Parathyroid adenoma (tissue), 2 donors: ENCODE measurements at regions not wholly inside any gene's neighbourhood (a gene's known extent, or its start where the extent isn't known, plus 50 kb on each side); places are given as distances from the start of the nearest gene placed in this dataset.

Source experiments
- H2AFZ ChIP-seq: fragments of 300-600 bp; sonication (generic); one replicate; pipeline ENCODE4 v1.7.0; 2017; ENCODE audit warnings: antibody characterized with exemption, mild to moderate bottlenecking
- H3K27ac ChIP-seq: fragments of 300-600 bp; sonication (generic); one replicate; pipeline ENCODE4 v1.7.0; 2017
- H3K27me3 ChIP-seq: fragments of 300-600 bp; sonication (generic); one replicate; pipeline ENCODE4 v1.7.0; 2017; ENCODE audit warnings: low read length; ENCODE audit not compliant: control insufficient read depth, insufficient read depth
- H3K36me3 ChIP-seq: fragments of 300-600 bp; sonication (generic); one replicate; pipeline ENCODE4 v1.7.0; 2017; ENCODE audit warnings: low read length; ENCODE audit not compliant: control insufficient read depth, insufficient read depth
- H3K4me1 ChIP-seq: fragments of 300-600 bp; sonication (generic); one replicate; pipeline ENCODE4 v1.7.0; 2017; ENCODE audit warnings: control low read depth
- H3K4me2 ChIP-seq: fragments of 300-600 bp; sonication (generic); one replicate; pipeline ENCODE4 v1.7.0; 2017; ENCODE audit warnings: low read length
- H3K4me3 ChIP-seq: fragments of 300-600 bp; sonication (generic); one replicate; pipeline ENCODE4 v1.7.0; 2017; ENCODE audit warnings: low read depth, low read length
- H3K79me2 ChIP-seq: fragments of 300-600 bp; sonication (generic); one replicate; pipeline ENCODE4 v1.7.0; 2017; ENCODE audit warnings: control low read depth
- H3K9ac ChIP-seq: fragments of 300-600 bp; sonication (generic); one replicate; pipeline ENCODE4 v1.7.0; 2017; ENCODE audit warnings: mild to moderate bottlenecking
- H3K9me3 ChIP-seq: fragments of 300-600 bp; sonication (generic); one replicate; pipeline ENCODE4 v1.7.0; 2017; ENCODE audit warnings: low read length; ENCODE audit not compliant: control insufficient read depth
- CTCF ChIP-seq: fragments of 300-600 bp; sonication (generic); IDR thresholded peaks from one replicate; pipeline ENCODE4 v1.7.0; 2017; ENCODE audit warnings: antibody characterized with exemption, mild to moderate bottlenecking
- donor health status: primary hyperparathyroidism.

GRCh38 chr13:103403148-103403740 lies 337.0 kb upstream of the SLC10A2 start:
- H3K9ac ChIP-seq, result no peak overlapping the region
- TF ChIP-seq CTCF, result no peak
- H3K27ac ChIP-seq, result no peak overlapping the region
- no peaks in the 10 kb centered on the region for H3K4me1 ChIP-seq
- no peak overlapping the region for H3K4me3 ChIP-seq
- no peaks in the 10 kb centered on the region for H3K36me3 ChIP-seq
- H2AFZ ChIP-seq, result no peak overlapping the region
- H3K4me2 ChIP-seq, result no peak overlapping the region
- H3K79me2 ChIP-seq, result no peaks in the 10 kb centered on the region
- H3K9me3 ChIP-seq, result no peaks in the 10 kb centered on the region
- H3K27me3 ChIP-seq, result no peaks in the 10 kb centered on the region

- no peak for TF ChIP-seq CTCF
- Histone ChIP-seq H3K4me1 (no peaks in the 10 kb centered on the region), H3K27ac (no peak overlapping the region), H3K4me2 (no peak overlapping the region), H3K9ac (no peak overlapping the region), H2AFZ (no peak overlapping the region), H3K27me3 (no peaks in the 10 kb centered on the region), H3K79me2 (no peaks in the 10 kb centered on the region), H3K36me3 (no peaks in the 10 kb centered on the region), H3K9me3 (no peaks in the 10 kb centered on the region), H3K4me3 (no peak overlapping the region)
These were observed 328.9 kb upstream of the SLC10A2 start for GRCh38 chr13:103395139-103395538.

- Histone ChIP-seq H3K4me3 (no peak overlapping the region), H3K36me3 (no peaks in the 10 kb centered on the region), H3K27ac (no peak overlapping the region), H3K27me3 (no peaks in the 10 kb centered on the region), H2AFZ (no peak overlapping the region), H3K9me3 (no peaks in the 10 kb centered on the region), H3K79me2 (no peaks in the 10 kb centered on the region), H3K4me1 (no peaks in the 10 kb centered on the region), H3K4me2 (no peak overlapping the region), H3K9ac (no peak overlapping the region)
- TF ChIP-seq CTCF, result no peak
These were observed 328.4 kb upstream of the SLC10A2 start for GRCh38 chr13:103394618-103395017.

- Histone ChIP-seq H3K27ac (no peak overlapping the region), H2AFZ (no peak overlapping the region), H3K9ac (no peak overlapping the region), H3K9me3 (no peaks in the 10 kb centered on the region), H3K4me3 (no peak overlapping the region), H3K36me3 (no peaks in the 10 kb centered on the region), H3K4me1 (no peaks in the 10 kb centered on the region), H3K4me2 (no peak overlapping the region), H3K79me2 (no peaks in the 10 kb centered on the region), H3K27me3 (no peaks in the 10 kb centered on the region)
- no peak for TF ChIP-seq CTCF
These were observed 325.7 kb upstream of the SLC10A2 start for GRCh38 chr13:103391936-103392335.

- no peak for TF ChIP-seq CTCF
- Histone ChIP-seq H3K4me1 (no peaks in the 10 kb centered on the region), H3K9ac (no peak overlapping the region), H3K27ac (no peak overlapping the region), H3K27me3 (no peaks in the 10 kb centered on the region), H3K4me3 (no peak overlapping the region), H3K4me2 (no peak overlapping the region), H3K36me3 (no peaks in the 10 kb centered on the region), H3K79me2 (no peaks in the 10 kb centered on the region), H3K9me3 (no peaks in the 10 kb centered on the region), H2AFZ (no peak overlapping the region)
These were observed 322.6 kb upstream of the SLC10A2 start for GRCh38 chr13:103388839-103389238.
